HG02938 (cell line): ENCODE measurements at regions not wholly inside any gene's neighbourhood (a gene's known extent, or its start where the extent isn't known, plus 50 kb on each side); places are given as distances from the start of the nearest gene placed in this dataset.
"Not testable (repeated sequence)": the region's sequence is repeated elsewhere in the genome, so short reads cannot be mapped to it uniquely, and the experiment has no call there.

Experiments
- ATAC-seq: cut with Tn5 transposase; IDR thresholded peaks from one replicate; pipeline ENCODE4 v1.9.1; 2021; ENCODE audit warnings: mild to moderate bottlenecking, moderate library complexity; ENCODE audit not compliant: unreplicated experiment

GRCh38 chr2:136334967-136335366 is 217.0 kb upstream of the CXCR4 start:
- no peak for ATAC-seq

DNA sequence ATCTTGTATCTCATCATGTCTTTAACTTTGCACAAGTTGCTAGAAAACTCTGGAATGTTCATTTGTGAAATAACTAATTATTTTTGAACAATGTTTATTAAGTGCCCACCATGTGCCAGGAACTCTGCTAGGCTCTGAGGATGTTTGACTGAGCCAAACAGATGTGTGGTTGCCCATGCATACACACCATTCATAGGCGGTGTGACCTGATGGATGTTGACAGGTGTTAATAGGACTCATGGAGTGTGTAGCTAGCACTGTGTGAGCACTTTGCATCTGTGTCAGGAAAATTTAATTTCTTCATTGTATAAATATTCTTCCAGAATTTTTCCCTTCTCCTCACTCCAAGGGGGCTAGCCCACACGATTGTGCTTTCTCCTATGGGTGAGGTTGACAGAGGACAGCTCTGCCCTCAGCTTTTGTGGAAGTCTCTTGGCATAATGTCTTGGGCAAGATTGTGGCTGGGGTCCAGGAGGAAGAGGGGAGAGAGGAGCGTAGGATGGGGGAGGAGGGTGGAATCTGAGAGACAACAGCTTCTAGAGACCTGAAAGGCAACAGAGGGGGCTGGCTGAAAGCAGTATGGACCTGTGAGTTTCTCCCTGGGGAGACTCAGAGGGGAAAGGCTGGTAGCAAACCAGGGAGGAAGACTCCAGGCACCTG is 214.6 kb upstream of the CXCR4 start:
- ATAC-seq: no peak

- no peak for ATAC-seq
Observed at GRCh38 chr2:136331226-136331625, 213.3 kb upstream of the CXCR4 start.

- no peak for ATAC-seq
Observed at GRCh38 chr2:136328207-136328795, 210.4 kb upstream of the CXCR4 start.

DNA sequence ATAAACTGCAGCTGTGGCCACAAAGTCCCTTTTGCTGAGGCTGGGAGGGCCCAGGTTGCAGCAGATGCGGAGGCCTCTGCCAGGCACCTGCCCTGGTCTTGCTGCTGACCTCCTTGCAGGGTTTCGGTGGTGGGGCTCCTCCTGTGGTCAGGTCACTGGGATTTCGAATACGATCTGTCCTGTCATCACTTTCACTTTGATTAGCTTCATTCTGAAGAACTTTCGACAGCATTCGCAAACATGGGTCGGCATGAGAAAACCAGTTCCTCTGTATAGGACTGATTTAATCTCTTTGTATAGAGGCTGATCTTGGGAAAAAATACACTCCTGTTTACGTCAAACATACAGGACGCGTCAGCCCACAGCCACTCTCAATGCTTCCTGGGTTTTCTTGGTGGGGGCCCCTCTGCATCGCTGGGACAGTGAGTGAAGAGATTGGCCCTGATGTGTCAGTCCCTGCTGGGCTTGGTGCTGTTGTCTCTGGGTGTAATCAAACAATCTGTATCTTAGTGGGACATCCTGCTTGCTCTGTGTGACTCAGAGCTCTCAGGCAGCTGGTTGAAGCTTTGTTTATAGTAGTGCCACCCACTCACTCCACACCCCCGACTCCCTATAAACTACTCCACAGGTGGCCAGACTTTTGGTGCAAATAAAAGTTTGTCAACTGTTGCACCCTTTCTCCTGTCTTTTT is 209.4 kb upstream of the CXCR4 start:
- peak; percentile 58 for ATAC-seq

DNA sequence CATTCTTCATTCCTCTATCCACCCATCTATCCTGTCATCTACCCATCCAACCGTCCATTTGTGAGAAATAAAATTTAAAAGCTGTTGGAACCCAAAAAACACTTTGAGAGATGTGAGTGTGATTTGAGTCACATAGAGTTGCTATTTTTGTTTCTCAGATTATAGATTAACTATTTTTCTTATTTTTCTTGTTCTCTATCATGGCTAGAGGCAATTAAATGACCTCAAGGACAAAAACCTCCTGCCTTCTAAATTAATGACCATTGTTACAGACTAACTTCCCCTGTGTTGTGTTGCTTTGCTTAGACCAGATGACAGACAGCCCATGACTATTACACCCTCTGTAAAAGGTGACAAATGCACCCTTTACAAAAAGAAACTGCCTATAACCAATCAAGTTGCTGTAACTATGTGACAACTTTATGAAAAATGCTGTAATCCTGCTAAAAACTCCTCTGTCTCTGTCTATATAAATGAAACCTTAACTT is 207.9 kb upstream of the CXCR4 start:
- ATAC-seq: peak; percentile 41

DNA sequence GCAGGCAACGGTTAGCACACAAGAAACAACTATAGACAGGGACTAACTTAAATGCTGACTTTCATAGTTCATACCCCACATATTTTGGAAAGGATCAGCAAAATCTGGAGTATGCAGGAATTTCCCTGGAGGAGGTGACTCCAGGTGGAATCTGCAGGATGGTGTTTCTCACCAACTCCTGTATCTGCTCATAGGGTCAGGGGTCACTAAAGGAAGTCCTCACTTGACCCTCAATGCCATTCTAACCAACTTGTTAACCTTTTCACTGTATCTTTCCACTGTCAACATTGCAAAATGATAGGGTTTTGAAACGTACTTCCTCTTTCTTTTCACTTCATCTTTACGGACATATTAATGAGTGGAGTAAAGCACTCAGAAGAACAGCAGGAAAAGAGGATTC is 207.0 kb upstream of the CXCR4 start:
- no peak for ATAC-seq

- ATAC-seq: no peak
Observed at GRCh38 chr2:136323935-136324334, 206.0 kb upstream of the CXCR4 start.

DNA sequence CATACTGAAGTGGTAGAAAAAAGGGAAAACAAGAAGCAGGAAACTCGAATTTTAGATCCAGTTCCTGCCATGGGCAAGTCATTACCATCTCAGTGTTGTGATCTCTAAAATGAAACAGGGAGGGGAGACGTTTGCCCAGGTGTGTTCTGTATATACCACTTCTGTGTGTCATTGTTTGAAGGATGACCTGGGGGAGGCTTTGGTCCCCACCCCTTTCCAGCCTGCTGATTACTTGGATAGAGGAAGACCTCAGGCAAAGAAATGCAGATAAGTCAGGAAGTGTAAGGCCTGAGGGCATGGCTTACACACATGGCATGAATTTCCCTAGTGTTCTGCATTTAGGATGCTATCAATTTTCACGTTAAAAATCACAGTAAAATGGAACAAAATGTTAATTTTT is 205.2 kb upstream of the CXCR4 start:
- no peak for ATAC-seq

GRCh38 chr2:136322428-136322827 is 204.5 kb upstream of the CXCR4 start:
- no peak for ATAC-seq

- ATAC-seq: no peak
Observed at GRCh38 chr2:136319651-136320050, 201.7 kb upstream of the CXCR4 start.

DNA sequence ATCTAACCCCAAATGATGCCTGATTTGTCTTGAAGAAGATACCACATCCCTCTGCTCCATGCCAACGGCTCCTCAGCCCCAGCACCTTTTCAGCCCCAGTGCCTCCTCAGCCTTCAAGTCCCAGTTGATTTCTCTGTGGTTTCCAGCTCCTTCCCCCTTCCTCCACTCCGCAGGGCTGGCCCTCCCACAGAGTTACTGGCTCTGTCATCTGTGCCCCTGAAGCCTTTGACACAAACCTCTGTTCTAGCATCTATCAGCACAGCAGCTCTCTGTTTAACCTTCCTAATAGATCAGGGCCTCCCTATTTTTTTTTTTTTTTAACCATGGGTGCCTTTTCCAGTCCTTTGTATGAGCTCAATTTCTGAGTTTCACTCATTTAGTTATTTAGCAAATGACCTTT is 201.3 kb upstream of the CXCR4 start:
- no peak for ATAC-seq

GRCh38 chr2:136314240-136314639 is 196.3 kb upstream of the CXCR4 start:
- no peak for ATAC-seq

DNA sequence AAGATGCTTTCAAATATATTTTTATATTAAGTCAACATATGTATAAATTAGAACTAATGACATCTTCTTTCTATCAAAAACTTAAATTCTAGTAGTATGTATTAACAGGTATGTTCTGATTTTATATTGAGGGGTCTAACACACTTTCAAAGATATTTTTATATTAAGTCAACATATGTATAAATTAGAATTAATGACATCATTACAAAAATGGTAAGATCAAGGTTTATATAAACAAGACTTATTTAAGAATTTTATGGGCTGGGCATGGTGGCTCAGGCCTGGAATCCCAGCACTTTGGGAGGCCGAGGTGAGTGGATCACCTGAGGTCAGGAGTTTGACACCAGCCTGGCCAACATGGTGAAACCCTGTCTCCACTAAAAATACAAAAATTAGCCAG is 194.6 kb upstream of the CXCR4 start:
- ATAC-seq: not testable (repeated sequence)

DNA sequence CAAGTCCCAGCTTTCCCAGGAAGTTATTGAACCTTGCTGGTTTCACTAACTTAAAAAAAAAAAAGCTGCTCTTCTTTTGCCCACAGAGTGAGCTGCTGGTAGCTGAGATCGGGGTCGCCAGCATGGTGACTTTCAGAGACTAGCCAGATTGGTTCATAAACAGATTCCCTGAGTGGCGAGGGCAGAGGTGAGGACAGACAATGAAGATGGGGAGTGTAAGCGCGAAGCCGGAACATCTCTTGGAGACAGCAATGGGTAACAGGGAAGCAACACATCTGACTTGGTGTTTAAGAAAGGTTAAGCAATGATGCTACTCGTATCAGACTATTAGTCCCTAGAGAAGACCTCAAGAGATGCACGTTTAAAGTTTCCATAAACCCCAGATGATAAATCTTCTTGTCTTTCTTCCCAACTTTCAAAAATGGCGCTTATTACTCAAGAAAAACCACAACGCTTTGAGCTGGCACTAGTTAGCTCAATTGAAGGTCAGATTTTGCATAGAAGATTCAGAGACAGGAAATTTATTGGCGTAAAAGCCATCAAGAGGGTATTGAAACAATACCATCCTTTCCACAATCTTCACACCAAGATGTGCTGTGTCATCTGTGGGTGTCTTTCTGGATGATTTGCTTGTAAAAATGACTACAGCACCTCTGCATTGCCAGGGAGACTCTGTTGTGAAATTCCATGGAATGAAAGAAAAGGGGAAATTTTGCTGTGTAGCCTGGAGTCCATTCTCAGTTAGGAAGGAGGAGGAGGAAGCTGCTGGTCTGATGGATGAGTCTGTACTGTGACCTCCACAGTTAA is 193.1 kb upstream of the CXCR4 start:
- ATAC-seq: no peak

DNA sequence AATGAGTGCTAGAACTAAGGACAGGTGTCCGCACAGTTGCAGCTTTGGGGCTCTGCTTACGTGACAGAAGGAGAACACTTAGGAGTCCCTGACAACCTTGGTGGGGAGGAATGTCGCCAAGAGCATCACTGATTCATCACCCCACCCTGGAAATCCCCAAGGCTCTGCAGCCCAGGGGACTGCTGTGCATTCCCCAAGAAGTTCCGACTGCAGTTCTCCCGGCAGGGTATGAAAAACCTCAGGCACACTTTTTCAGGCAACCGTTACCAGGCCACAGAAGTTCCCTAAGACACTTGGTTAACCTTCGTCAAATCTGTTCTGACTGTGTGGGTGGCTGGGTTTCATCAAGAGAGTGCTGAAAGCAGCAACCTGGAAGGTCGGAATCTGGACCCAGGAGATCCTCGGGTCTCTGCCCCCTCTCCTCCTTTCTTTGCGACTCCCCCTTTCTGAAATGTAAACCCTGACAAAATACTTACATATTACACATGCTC is 192.1 kb upstream of the CXCR4 start:
- no peak for ATAC-seq

GRCh38 chr2:136308611-136309010 is 190.7 kb upstream of the CXCR4 start:
- no peak for ATAC-seq

GRCh38 chr2:136306836-136307235 is 188.9 kb upstream of the CXCR4 start:
- no peak for ATAC-seq

- ATAC-seq: peak; percentile 98
Observed at GRCh38 chr2:136305517-136306192, 187.7 kb upstream of the CXCR4 start.

GRCh38 chr2:136301006-136301405 is 183.1 kb upstream of the CXCR4 start:
- no peak for ATAC-seq

GRCh38 chr2:136298631-136299030 is 180.7 kb upstream of the CXCR4 start:
- no peak for ATAC-seq
